Stimulated activated CD4-positive, alpha-beta T cell treated with anti-CD3 and anti-CD28 coated beads, TNF-alpha, amount 100 ng/mL, for 48 hours (primary cell): ENCODE measurements at regions not wholly inside any gene's neighbourhood (a gene's known extent, or its start where the extent isn't known, plus 50 kb on each side); places are given as distances from the start of the nearest gene placed in this dataset.
A peak's percentile ranks its signal among the peaks of the same experiment; 100 is the strongest.
"Not testable (repeated sequence)": the region's sequence is repeated elsewhere in the genome, so short reads cannot be mapped to it uniquely, and the experiment has no call there.

Source experiments
- DNase-seq, 3 donors: peaks; one replicate each; pipeline ENCODE4 v3.0.0-alpha.2; 2020; ENCODE audit warnings: low read depth in 3 of 3

GRCh38 chrX:137198040-137198439, 164.2 kb upstream of the GPR101 start:
- no peak for DNase-seq

- DNase-seq = no peak
These were observed 162.2 kb upstream of the GPR101 start for GRCh38 chrX:137195991-137196390.

GRCh38 chrX:137195296-137195695, 161.5 kb upstream of the GPR101 start:
- no peak for DNase-seq

GRCh38 chrX:137194164-137194563, 160.4 kb upstream of the GPR101 start:
- peak in 1 of 3 donors; percentile 9 for DNase-seq

- no peak for DNase-seq
These were observed 153.7 kb upstream of the GPR101 start for GRCh38 chrX:137187540-137187939.

- DNase-seq = no peak
These were observed 144.6 kb upstream of the GPR101 start for GRCh38 chrX:137178392-137178791.

- DNase-seq = no peak
These were observed 138.6 kb upstream of the GPR101 start for GRCh38 chrX:137172317-137172948.

- DNase-seq = no peak
These were observed 137.8 kb upstream of the GPR101 start for GRCh38 chrX:137171626-137172025.

GRCh38 chrX:137166591-137166990, 132.8 kb upstream of the GPR101 start:
- peak in 1 of 3 donors; percentile 9 for DNase-seq

- DNase-seq = no peak
These were observed 130.5 kb upstream of the GPR101 start for GRCh38 chrX:137164329-137164728.

- DNase-seq = no peak
These were observed 117.6 kb upstream of the GPR101 start for GRCh38 chrX:137151403-137151802.

- no peak for DNase-seq
These were observed 110.1 kb upstream of the GPR101 start for GRCh38 chrX:137143864-137144263.

- not testable (repeated sequence) for DNase-seq
These were observed 88.9 kb upstream of the GPR101 start for GRCh38 chrX:137122651-137123050.

- DNase-seq = no peak
These were observed 85.3 kb upstream of the GPR101 start for GRCh38 chrX:137119049-137119448.

- no peak for DNase-seq
These were observed 84.7 kb upstream of the GPR101 start for GRCh38 chrX:137118536-137118935.

GRCh38 chrX:137118136-137118535, 84.3 kb upstream of the GPR101 start:
- no peak for DNase-seq

GRCh38 chrX:137107877-137108276, 74.1 kb upstream of the GPR101 start:
- not testable (repeated sequence) for DNase-seq

- DNase-seq = no peak
These were observed 67.6 kb upstream of the GPR101 start for GRCh38 chrX:137101273-137101990.
